ENCODE measurements at regions not wholly inside any gene's neighbourhood (a gene's known extent, or its start where the extent isn't known, plus 50 kb on each side); places are given as distances from the start of the nearest gene placed in this dataset.

DNA sequence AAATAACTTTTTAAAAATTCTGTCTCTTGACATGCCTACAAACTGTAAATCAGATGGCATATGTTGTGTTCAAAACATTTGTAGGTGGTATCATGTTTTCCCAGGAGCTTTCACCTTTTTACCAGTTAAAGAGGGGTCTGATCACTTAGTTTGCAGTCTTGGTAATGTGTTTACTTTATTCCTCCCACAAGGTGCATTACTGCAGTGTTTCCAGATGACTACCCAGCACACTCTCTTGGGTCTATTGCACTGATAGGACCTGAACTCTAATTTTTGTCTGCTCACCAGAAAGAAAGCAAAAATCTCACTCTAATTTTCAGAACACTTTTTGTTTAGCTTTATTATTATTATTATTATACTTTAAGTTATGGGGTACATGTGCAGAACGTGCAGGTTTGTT, 734.1 kb downstream of the GBE1 start:
- no peak for TF ChIP-seq EZH2 (IDR thresholded peaks at IDR 0.05; ENCODE audit: insufficient read depth, poor library complexity, severe bottlenecking)
- TF ChIP-seq EZH2phosphoT487 (IDR thresholded peaks at IDR 0.05; ENCODE audit: insufficient read depth, low read depth): no peak
